H1 (cell line): ENCODE measurements at regions not wholly inside any gene's neighbourhood (a gene's known extent, or its start where the extent isn't known, plus 50 kb on each side); places are given as distances from the start of the nearest gene placed in this dataset.
"Not testable (repeated sequence)": the region's sequence is repeated elsewhere in the genome, so short reads cannot be mapped to it uniquely, and the experiment has no call there.

Experiments
- CBX8 ChIP-seq: fragments of 300-800, 300-1000 bp; sonication (generic); IDR thresholded peaks from 2 replicates; pipeline ENCODE4 v1.7.1; 2016; ENCODE audit warnings: low read depth, low read length, borderline replicate concordance
- CTCF ChIP-seq, 3 experiments: IDR thresholded peaks; 1 replicate in 2 of 3; 2 replicates in 1 of 3; pipeline versions ENCODE4 v1.5.1 to v1.6.1; 2011; ENCODE audit warnings: low read length in 3 of 3, mild to moderate bottlenecking in 3 of 3, inconsistent platforms in 2 of 3, low read depth in 1 of 3, moderate library complexity in 1 of 3; ENCODE audit not compliant: insufficient read depth in 1 of 3; ENCODE audit errors: control extremely low read depth in 1 of 3
- EZH2 ChIP-seq: fragments of 200-600 bp; sonication (generic); IDR thresholded peaks from 2 replicates; pipeline ENCODE4 v1.7.1; 2012; ENCODE audit warnings: low read depth, mild to moderate bottlenecking, moderate library complexity, low read length, inconsistent platforms; ENCODE audit not compliant: severe bottlenecking
- GABPA ChIP-seq: IDR thresholded peaks from 2 replicates; pipeline ENCODE4 v1.6.1; 2011; ENCODE audit warnings: mild to moderate bottlenecking, low read length, moderate library complexity, borderline replicate concordance; ENCODE audit not compliant: insufficient read depth
- GTF2F1 ChIP-seq: IDR thresholded peaks from 2 replicates; pipeline ENCODE4 v1.6.1; 2012; ENCODE audit warnings: low read depth, low read length, improper control_type of control experiment, borderline replicate concordance
- HDAC2 ChIP-seq, 2 experiments: fragments of 300-600 bp in 1 of 2; sonication (generic) in 1 of 2; IDR thresholded peaks; 2 replicates each; pipeline ENCODE4 v1.6.1; 2011 to 2012; ENCODE audit warnings: low read depth in 2 of 2, low read length in 2 of 2, mild to moderate bottlenecking in 2 of 2, moderate library complexity in 2 of 2, borderline replicate concordance in 1 of 2, inconsistent platforms in 1 of 2
- JUND ChIP-seq: IDR thresholded peaks from 2 replicates; pipeline ENCODE4 v1.6.1; 2011; ENCODE audit warnings: mild to moderate bottlenecking, improper control_type of control experiment, low read length
- MAX ChIP-seq: IDR thresholded peaks from 2 replicates; pipeline ENCODE4 v1.6.1; 2012; ENCODE audit warnings: inconsistent platforms
- POLR2A ChIP-seq, 2 experiments: IDR thresholded peaks; 1 replicate in 1 of 2; 2 replicates in 1 of 2; pipeline ENCODE4 v1.6.1; 2011; ENCODE audit warnings: low read depth in 2 of 2, low read length in 2 of 2, mild to moderate bottlenecking in 2 of 2; ENCODE audit errors: control extremely low read depth in 1 of 2
- POLR2AphosphoS5 ChIP-seq: IDR thresholded peaks from 2 replicates; pipeline ENCODE4 v1.6.1; 2011; ENCODE audit warnings: low read depth, low read length
- SP2 ChIP-seq: IDR thresholded peaks from 2 replicates; pipeline ENCODE4 v1.6.1; 2012; ENCODE audit warnings: mild to moderate bottlenecking, low read length, inconsistent platforms
- YY1 ChIP-seq: IDR thresholded peaks from 2 replicates; pipeline ENCODE4 v1.6.1; 2011; ENCODE audit warnings: low read depth, mild to moderate bottlenecking, low read length
- ZNF274 ChIP-seq: IDR thresholded peaks from 2 replicates; pipeline ENCODE4 v1.7.0; 2012; ENCODE audit warnings: low read length, borderline replicate concordance; ENCODE audit errors: extremely low read depth

DNA sequence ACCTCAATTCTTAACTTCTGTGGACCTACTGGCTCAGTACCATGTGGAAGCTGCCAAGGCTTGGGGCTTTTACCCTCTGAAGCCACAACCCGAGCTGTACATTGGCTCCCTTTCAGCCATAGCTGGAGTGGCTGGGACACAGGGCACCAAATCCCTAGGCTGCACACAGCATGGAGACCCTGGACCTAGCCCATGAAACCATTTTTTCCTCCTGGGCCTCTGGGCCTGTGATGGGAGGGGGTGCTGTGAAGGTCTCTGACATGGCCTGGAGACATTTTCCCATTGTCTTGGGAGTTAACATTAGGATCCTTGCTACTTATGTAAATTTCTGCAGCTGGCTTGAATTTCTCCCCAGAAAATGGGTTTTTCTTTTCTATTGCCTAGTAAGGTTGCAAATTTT lies 205.1 kb downstream of the DCDC2C start:
- TF ChIP-seq POLR2A (IDR thresholded peaks at IDR 0.05; ENCODE audit: control extremely low read depth in 1 of 2, low read depth in 2 of 2, low read length in 2 of 2); ZNF274; MAX; JUND; CTCF (IDR thresholded peaks at IDR 0.05; ENCODE audit: control extremely low read depth in 1 of 3, insufficient read depth in 1 of 3, low read depth in 1 of 3, low read length in 3 of 3); HDAC2 (IDR thresholded peaks at IDR 0.05; ENCODE audit: borderline replicate concordance in 1 of 2, low read depth in 2 of 2, low read length in 2 of 2); GABPA; GTF2F1; POLR2AphosphoS5; EZH2; SP2; CBX8; YY1: not testable (repeated sequence)
